H9 (cell line): ENCODE measurements at regions not wholly inside any gene's neighbourhood (a gene's known extent, or its start where the extent isn't known, plus 50 kb on each side); places are given as distances from the start of the nearest gene placed in this dataset.

Source experiments
- DNase-seq: peaks from one replicate; pipeline ENCODE4 v3.0.0-alpha.2; 2017
- H2AFZ ChIP-seq: one replicate; pipeline ENCODE4 v1.6.1; 2013; ENCODE audit warnings: mild to moderate bottlenecking, low read length, control low read depth, moderate library complexity
- H2AK5ac ChIP-seq: 2 replicates; pipeline ENCODE4 v1.6.1; 2013; ENCODE audit warnings: low read length, control low read depth, mixed read lengths; ENCODE audit not compliant: insufficient read length
- H2BK120ac ChIP-seq: one replicate; pipeline ENCODE4 v1.6.1; 2013; ENCODE audit warnings: low read depth, mild to moderate bottlenecking, low read length, control low read depth, inconsistent platforms; ENCODE audit not compliant: poor library complexity, severe bottlenecking
- H2BK12ac ChIP-seq: 2 replicates; pipeline ENCODE4 v1.6.1; 2013; ENCODE audit warnings: low read length, control low read depth, mixed read lengths, low read depth; ENCODE audit not compliant: insufficient read length
- H2BK15ac ChIP-seq: 2 replicates; pipeline ENCODE4 v1.6.1; 2013; ENCODE audit warnings: low read depth, low read length, control low read depth
- H2BK20ac ChIP-seq: one replicate; pipeline ENCODE4 v1.6.1; 2013; ENCODE audit warnings: low read depth, mild to moderate bottlenecking, low read length, control low read depth, inconsistent platforms; ENCODE audit not compliant: poor library complexity, severe bottlenecking
- H2BK5ac ChIP-seq: 2 replicates; pipeline ENCODE4 v1.6.1; 2013; ENCODE audit warnings: low read length, control low read depth, mixed read lengths; ENCODE audit not compliant: insufficient read length
- H3K14ac ChIP-seq: 2 replicates; pipeline ENCODE4 v1.6.1; 2013; ENCODE audit warnings: low read length, control low read depth; ENCODE audit not compliant: insufficient read depth
- H3K18ac ChIP-seq: 2 replicates; pipeline ENCODE4 v1.6.1; 2013; ENCODE audit warnings: low read depth, mild to moderate bottlenecking, mixed read lengths, low read length, control low read depth; ENCODE audit not compliant: insufficient read length
- H3K23ac ChIP-seq: 2 replicates; pipeline ENCODE4 v1.6.1; 2013; ENCODE audit warnings: low read length, control low read depth, mixed read lengths, low read depth; ENCODE audit not compliant: insufficient read length
- H3K23me2 ChIP-seq: 2 replicates; pipeline ENCODE4 v1.6.1; 2013; ENCODE audit warnings: low read depth, mild to moderate bottlenecking, mixed read lengths, low read length, control low read depth; ENCODE audit not compliant: insufficient read length, poor library complexity, severe bottlenecking
- H3K27ac ChIP-seq: 2 replicates; pipeline ENCODE4 v1.5.1; 2013; ENCODE audit warnings: low read length, control low read depth, mixed read lengths, low read depth; ENCODE audit not compliant: insufficient read length
- H3K27me3 ChIP-seq: 2 replicates; pipeline ENCODE4 v1.6.1; 2013; ENCODE audit warnings: low read length, control low read depth, inconsistent platforms; ENCODE audit not compliant: insufficient read depth
- H3K4ac ChIP-seq: 2 replicates; pipeline ENCODE4 v1.6.1; 2013; ENCODE audit warnings: low read depth, mild to moderate bottlenecking, control low read depth, inconsistent platforms, low read length, moderate library complexity
- H3K4me1 ChIP-seq: 2 replicates; pipeline ENCODE4 v1.6.1; 2013; ENCODE audit warnings: low read length, control low read depth, inconsistent platforms; ENCODE audit not compliant: insufficient read depth
- H3K4me2 ChIP-seq: 2 replicates; pipeline ENCODE4 v1.6.1; 2013; ENCODE audit warnings: low read length, control low read depth, mixed read lengths; ENCODE audit not compliant: insufficient read length, insufficient read depth
- H3K56ac ChIP-seq: 2 replicates; pipeline ENCODE4 v1.6.1; 2013; ENCODE audit warnings: low read depth, mild to moderate bottlenecking, mixed read lengths, low read length, control low read depth; ENCODE audit not compliant: insufficient read length
- H3K79me1 ChIP-seq: 2 replicates; pipeline ENCODE4 v1.6.1; 2013; ENCODE audit warnings: low read depth, mild to moderate bottlenecking, moderate library complexity, low read length, control low read depth, inconsistent platforms; ENCODE audit not compliant: insufficient read depth, poor library complexity, severe bottlenecking
- H3K79me2 ChIP-seq: 2 replicates; pipeline ENCODE4 v1.6.1; 2013; ENCODE audit warnings: low read length, control low read depth, inconsistent platforms; ENCODE audit not compliant: insufficient read depth
- H3K9ac ChIP-seq: 2 replicates; pipeline ENCODE4 v1.6.1; 2013; ENCODE audit warnings: low read length, control low read depth, mixed read lengths; ENCODE audit not compliant: insufficient read length; ENCODE audit errors: extremely low read depth
- H3K9me3 ChIP-seq: one replicate; pipeline ENCODE4 v1.6.1; 2013; ENCODE audit warnings: low read depth, low read length, inconsistent platforms; ENCODE audit not compliant: control insufficient read depth
- H3T11ph ChIP-seq: one replicate; pipeline ENCODE4 v1.6.1; 2013; ENCODE audit warnings: mild to moderate bottlenecking, low read length, control low read depth, inconsistent platforms
- H4K20me1 ChIP-seq: one replicate; pipeline ENCODE4 v1.6.1; 2013; ENCODE audit not compliant: control insufficient read depth, insufficient read length, insufficient read depth
- H4K5ac ChIP-seq: 2 replicates; pipeline ENCODE4 v1.6.1; 2013; ENCODE audit warnings: low read depth, mild to moderate bottlenecking, mixed read lengths, low read length, control low read depth; ENCODE audit not compliant: insufficient read length
- H4K8ac ChIP-seq: replicated peaks from 2 replicates; pipeline ENCODE4 v1.6.1; 2013; ENCODE audit warnings: low read length, control low read depth, mixed read lengths, low read depth; ENCODE audit not compliant: insufficient read length
- H4K91ac ChIP-seq: 2 replicates; pipeline ENCODE4 v1.6.1; 2013; ENCODE audit warnings: low read depth, mild to moderate bottlenecking, moderate library complexity, mixed read lengths, low read length, control low read depth; ENCODE audit not compliant: insufficient read length
- H3K27ac Mint-ChIP-seq, 3 experiments: 2 replicates in 2 of 3; 3 replicates in 1 of 3; pipeline ENCODE4 v1.8.0; 2020 to 2021; ENCODE audit warnings: mixed read lengths in 3 of 3, mild to moderate bottlenecking in 1 of 3, moderate library complexity in 1 of 3
- H3K27me3 Mint-ChIP-seq: 2 replicates; pipeline ENCODE4 v1.8.0; 2021; ENCODE audit warnings: low read depth, mild to moderate bottlenecking, moderate library complexity, mixed read lengths
- H3K36me3 Mint-ChIP-seq, 3 experiments: 2 replicates in 2 of 3; 3 replicates in 1 of 3; pipeline ENCODE4 v1.8.0; 2020 to 2021; ENCODE audit warnings: low read depth in 3 of 3, mixed read lengths in 3 of 3; ENCODE audit not compliant: insufficient read depth in 1 of 3
- H3K4me1 Mint-ChIP-seq, 2 experiments: 2 replicates each; pipeline ENCODE4 v1.8.0; 2020; ENCODE audit warnings: mixed read lengths in 2 of 2
- H3K4me3 Mint-ChIP-seq, 2 experiments: 2 replicates in 1 of 2; 3 replicates in 1 of 2; pipeline ENCODE4 v1.8.0; 2020 to 2021; ENCODE audit warnings: mild to moderate bottlenecking in 2 of 2, mixed read lengths in 2 of 2, moderate library complexity in 1 of 2
- H3K9me3 Mint-ChIP-seq, 2 experiments: 2 replicates in 1 of 2; 3 replicates in 1 of 2; pipeline ENCODE4 v1.8.0; 2020; ENCODE audit warnings: mild to moderate bottlenecking in 2 of 2, mixed read lengths in 2 of 2, moderate library complexity in 1 of 2
- WGBS: extraction: QIAGEN DNeasy Blood & Tissue Kit; methylation state at CpG from one replicate; pipeline ENCODE4 v1.1.7; 2013; ENCODE audit warnings: missing lambda C conversion rate, low lambda C conversion rate, mixed read lengths; ENCODE audit not compliant: insufficient read length; ENCODE audit errors: extremely low coverage; 5-methylcytosine and 5-hydroxymethylcytosine counted together
- TF ChIP-seq, protein P1 (sequence below): fragments of 200-600 bp; sonication (generic); conservative IDR thresholded peaks from 3 replicates; pipeline ENCODE4 v1.8.0; 2021; ENCODE audit warnings: antibody characterized with exemption, mild to moderate bottlenecking

DNA sequence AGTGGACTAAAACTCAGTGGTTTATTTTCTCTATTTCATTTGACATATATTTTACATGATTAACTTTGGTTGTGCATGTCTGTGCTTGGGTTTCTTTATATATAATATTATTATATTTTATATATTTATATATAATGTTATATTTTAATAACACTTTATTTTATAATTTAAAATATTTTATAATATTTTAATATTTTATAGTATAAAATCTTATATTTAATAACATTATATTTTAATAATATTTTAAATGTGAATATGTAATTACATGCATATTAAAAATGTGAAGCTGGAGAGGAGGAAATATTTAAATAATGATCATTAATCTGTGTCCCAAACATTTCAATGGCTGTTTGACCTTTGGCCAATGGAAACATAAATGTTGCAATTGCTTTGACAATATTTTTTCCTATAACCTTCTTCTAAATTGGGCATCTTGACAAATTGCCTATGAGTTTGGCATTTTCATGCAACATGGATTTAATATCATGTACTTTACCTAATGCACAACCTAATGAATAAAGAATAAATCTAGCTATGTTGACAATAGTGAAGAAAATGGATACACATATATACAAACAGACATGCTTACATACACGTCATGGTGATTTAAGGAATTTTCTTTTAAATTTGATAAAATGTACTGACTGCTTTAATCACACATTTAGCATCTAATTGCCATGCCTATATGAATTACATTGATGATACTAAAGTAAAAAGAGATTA, 607.1 kb downstream of the SLITRK6 start:
- Histone ChIP-seq H2BK5ac (no peak overlapping the region), H3K9me3 (no peaks in the 10 kb centered on the region), H3K79me1 (no peaks in the 10 kb centered on the region), H3K56ac (no peak overlapping the region), H3T11ph (no peak overlapping the region), H2AFZ (no peak overlapping the region), H3K18ac (no peak overlapping the region), H2AK5ac (no peak overlapping the region), H3K14ac (no peak overlapping the region), H3K27me3 (no peaks in the 10 kb centered on the region), H3K9ac (no peak overlapping the region), H4K91ac (no peak overlapping the region), H3K4ac (no peak overlapping the region), H2BK12ac (no peak overlapping the region), H4K20me1 (no peaks in the 10 kb centered on the region), H3K79me2 (no peaks in the 10 kb centered on the region), H3K23me2 (no peaks in the 10 kb centered on the region), H3K27ac (no peak overlapping the region), H4K5ac (no peak overlapping the region), H2BK20ac (no peak overlapping the region), H2BK15ac (no peak overlapping the region), H3K23ac (no peak overlapping the region), H2BK120ac (no peak overlapping the region), H3K4me2 (no peak overlapping the region), H3K4me1 (no peaks in the 10 kb centered on the region), H4K8ac (no peak overlapping the region)
- no peak for DNase-seq
- WGBS: no CpG with 5 or more reads among the region's 1 CpG
- Mint-ChIP-seq H3K27me3 (no peaks in the 10 kb centered on the region), H3K4me1 (peaks cover 1% of the 10 kb centered on the region in 2 experiments; a peak in 3 of 4 replicates), H3K36me3 (no peaks in the 10 kb centered on the region), H3K27ac (no peak overlapping the region), H3K9me3 (no peaks in the 10 kb centered on the region), H3K4me3 (no peak overlapping the region)
- TF ChIP-seq, protein P1, sequence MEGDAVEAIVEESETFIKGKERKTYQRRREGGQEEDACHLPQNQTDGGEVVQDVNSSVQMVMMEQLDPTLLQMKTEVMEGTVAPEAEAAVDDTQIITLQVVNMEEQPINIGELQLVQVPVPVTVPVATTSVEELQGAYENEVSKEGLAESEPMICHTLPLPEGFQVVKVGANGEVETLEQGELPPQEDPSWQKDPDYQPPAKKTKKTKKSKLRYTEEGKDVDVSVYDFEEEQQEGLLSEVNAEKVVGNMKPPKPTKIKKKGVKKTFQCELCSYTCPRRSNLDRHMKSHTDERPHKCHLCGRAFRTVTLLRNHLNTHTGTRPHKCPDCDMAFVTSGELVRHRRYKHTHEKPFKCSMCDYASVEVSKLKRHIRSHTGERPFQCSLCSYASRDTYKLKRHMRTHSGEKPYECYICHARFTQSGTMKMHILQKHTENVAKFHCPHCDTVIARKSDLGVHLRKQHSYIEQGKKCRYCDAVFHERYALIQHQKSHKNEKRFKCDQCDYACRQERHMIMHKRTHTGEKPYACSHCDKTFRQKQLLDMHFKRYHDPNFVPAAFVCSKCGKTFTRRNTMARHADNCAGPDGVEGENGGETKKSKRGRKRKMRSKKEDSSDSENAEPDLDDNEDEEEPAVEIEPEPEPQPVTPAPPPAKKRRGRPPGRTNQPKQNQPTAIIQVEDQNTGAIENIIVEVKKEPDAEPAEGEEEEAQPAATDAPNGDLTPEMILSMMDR: no peak
